ENCODE measurements at regions not wholly inside any gene's neighbourhood (a gene's known extent, or its start where the extent isn't known, plus 50 kb on each side); places are given as distances from the start of the nearest gene placed in this dataset.

- TF ChIP-seq CTCF (IDR thresholded peaks at IDR 0.05) = peak in 1 of 7 experiments; percentile 30
- no peak for TF ChIP-seq POLR2A (IDR thresholded peaks at IDR 0.05)
Measured at GRCh38 chr19:31054430-31054829, 294.8 kb downstream of the TSHZ3 start.

Data from body of pancreas (tissue), 4 donors.